ENCODE measurements at regions not wholly inside any gene's neighbourhood (a gene's known extent, or its start where the extent isn't known, plus 50 kb on each side); places are given as distances from the start of the nearest gene placed in this dataset.

GRCh38 chrX:80098038-80098437, 83.5 kb downstream of the TBX22 start:
- ATAC-seq: no peak
- TF ChIP-seq ZNF565 (CRISPR knock-in tag; conservative IDR thresholded peaks at IDR 0.05; ENCODE audit: low read depth): no peak
- no peak for TF ChIP-seq TOX (CRISPR knock-in tag; IDR thresholded peaks at IDR 0.05; ENCODE audit: borderline replicate concordance)

DNA sequence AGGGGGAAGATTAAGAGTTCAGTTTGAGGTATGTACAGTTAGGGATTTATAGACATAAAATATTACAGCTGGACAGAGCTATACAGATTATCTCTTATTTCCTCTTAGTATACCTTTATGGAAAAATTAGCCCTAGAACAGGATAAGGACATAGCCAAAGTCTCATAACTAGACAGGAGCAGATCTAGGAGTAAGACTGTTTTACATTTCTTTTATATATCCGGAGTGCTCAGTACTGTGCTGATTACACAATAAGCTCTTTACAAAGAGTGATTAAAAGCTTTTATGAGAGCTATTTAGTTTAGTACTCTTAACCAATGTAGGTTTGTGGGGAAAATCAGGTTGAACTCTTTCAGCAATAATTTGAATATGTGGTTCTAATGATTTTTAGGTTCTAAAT, 105.8 kb downstream of the TBX22 start:
- ATAC-seq: no peak
- TF ChIP-seq ZC3H10 (CRISPR knock-in tag; IDR thresholded peaks at IDR 0.05): no peak
- TF ChIP-seq RARB (CRISPR knock-in tag; IDR thresholded peaks at IDR 0.05): no peak
- TF ChIP-seq TCF4 (CRISPR knock-in tag; IDR thresholded peaks at IDR 0.05; ENCODE audit: borderline replicate concordance): no peak
- no peak for TF ChIP-seq BACH2 (CRISPR knock-in tag; IDR thresholded peaks at IDR 0.05; ENCODE audit: borderline replicate concordance)
- no peak for TF ChIP-seq ISL1 (CRISPR knock-in tag; IDR thresholded peaks at IDR 0.05)
- TF ChIP-seq PPARA (CRISPR knock-in tag; IDR thresholded peaks at IDR 0.05; ENCODE audit: borderline replicate concordance): no peak
- no peak for TF ChIP-seq ZNF70 (CRISPR knock-in tag; IDR thresholded peaks at IDR 0.05)
- TF ChIP-seq POU6F1 (CRISPR knock-in tag; IDR thresholded peaks at IDR 0.05; ENCODE audit: borderline replicate concordance, low read depth): no peak
- TF ChIP-seq ZFP3 (CRISPR knock-in tag; IDR thresholded peaks at IDR 0.05): no peak
- no peak for TF ChIP-seq ZNF565 (CRISPR knock-in tag; conservative IDR thresholded peaks at IDR 0.05; ENCODE audit: low read depth)
- no peak for TF ChIP-seq ZFP30 (CRISPR knock-in tag; IDR thresholded peaks at IDR 0.05)
- TF ChIP-seq TOX (CRISPR knock-in tag; IDR thresholded peaks at IDR 0.05; ENCODE audit: borderline replicate concordance): no peak
- no peak for TF ChIP-seq ARNTL (CRISPR knock-in tag; IDR thresholded peaks at IDR 0.05; ENCODE audit: borderline replicate concordance, low read depth)
- no peak for TF ChIP-seq CSRNP3 (CRISPR knock-in tag; IDR thresholded peaks at IDR 0.05)
- TF ChIP-seq TSHZ2 (CRISPR knock-in tag; IDR thresholded peaks at IDR 0.05): no peak
- no peak for TF ChIP-seq ESRRG (CRISPR knock-in tag; IDR thresholded peaks at IDR 0.05)

- TF ChIP-seq ZNF8 (CRISPR knock-in tag; IDR thresholded peaks at IDR 0.05) (no peak), ISL1 (CRISPR knock-in tag; IDR thresholded peaks at IDR 0.05) (no peak), TOX (CRISPR knock-in tag; IDR thresholded peaks at IDR 0.05; ENCODE audit: borderline replicate concordance) (no peak), ZNF565 (CRISPR knock-in tag; conservative IDR thresholded peaks at IDR 0.05; ENCODE audit: low read depth) (no peak), PPARA (CRISPR knock-in tag; IDR thresholded peaks at IDR 0.05; ENCODE audit: borderline replicate concordance) (no peak), TCF4 (CRISPR knock-in tag; IDR thresholded peaks at IDR 0.05; ENCODE audit: borderline replicate concordance) (no peak), ARNTL (CRISPR knock-in tag; IDR thresholded peaks at IDR 0.05; ENCODE audit: borderline replicate concordance, low read depth) (no peak), ZC3H10 (CRISPR knock-in tag; IDR thresholded peaks at IDR 0.05) (no peak), ESRRG (CRISPR knock-in tag; IDR thresholded peaks at IDR 0.05) (no peak), ZFP3 (CRISPR knock-in tag; IDR thresholded peaks at IDR 0.05) (no peak), ZFP30 (CRISPR knock-in tag; IDR thresholded peaks at IDR 0.05) (no peak), TSHZ2 (CRISPR knock-in tag; IDR thresholded peaks at IDR 0.05) (no peak), BACH2 (CRISPR knock-in tag; IDR thresholded peaks at IDR 0.05; ENCODE audit: borderline replicate concordance) (no peak), CSRNP3 (CRISPR knock-in tag; IDR thresholded peaks at IDR 0.05) (no peak), ZNF70 (CRISPR knock-in tag; IDR thresholded peaks at IDR 0.05) (no peak), SNAI2 (CRISPR knock-in tag; IDR thresholded peaks at IDR 0.05) (no peak)
- TF ChIP-seq, protein P1, sequence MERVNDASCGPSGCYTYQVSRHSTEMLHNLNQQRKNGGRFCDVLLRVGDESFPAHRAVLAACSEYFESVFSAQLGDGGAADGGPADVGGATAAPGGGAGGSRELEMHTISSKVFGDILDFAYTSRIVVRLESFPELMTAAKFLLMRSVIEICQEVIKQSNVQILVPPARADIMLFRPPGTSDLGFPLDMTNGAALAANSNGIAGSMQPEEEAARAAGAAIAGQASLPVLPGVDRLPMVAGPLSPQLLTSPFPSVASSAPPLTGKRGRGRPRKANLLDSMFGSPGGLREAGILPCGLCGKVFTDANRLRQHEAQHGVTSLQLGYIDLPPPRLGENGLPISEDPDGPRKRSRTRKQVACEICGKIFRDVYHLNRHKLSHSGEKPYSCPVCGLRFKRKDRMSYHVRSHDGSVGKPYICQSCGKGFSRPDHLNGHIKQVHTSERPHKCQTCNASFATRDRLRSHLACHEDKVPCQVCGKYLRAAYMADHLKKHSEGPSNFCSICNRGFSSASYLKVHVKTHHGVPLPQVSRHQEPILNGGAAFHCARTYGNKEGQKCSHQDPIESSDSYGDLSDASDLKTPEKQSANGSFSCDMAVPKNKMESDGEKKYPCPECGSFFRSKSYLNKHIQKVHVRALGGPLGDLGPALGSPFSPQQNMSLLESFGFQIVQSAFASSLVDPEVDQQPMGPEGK (CRISPR knock-in tag; IDR thresholded peaks at IDR 0.05; ENCODE audit: borderline replicate concordance): no peak
- ATAC-seq: no peak
These were observed 124.4 kb downstream of the TBX22 start for GRCh38 chrX:80138938-80139337.
